ENCODE measurements at regions not wholly inside any gene's neighbourhood (a gene's known extent, or its start where the extent isn't known, plus 50 kb on each side); places are given as distances from the start of the nearest gene placed in this dataset.

DNA sequence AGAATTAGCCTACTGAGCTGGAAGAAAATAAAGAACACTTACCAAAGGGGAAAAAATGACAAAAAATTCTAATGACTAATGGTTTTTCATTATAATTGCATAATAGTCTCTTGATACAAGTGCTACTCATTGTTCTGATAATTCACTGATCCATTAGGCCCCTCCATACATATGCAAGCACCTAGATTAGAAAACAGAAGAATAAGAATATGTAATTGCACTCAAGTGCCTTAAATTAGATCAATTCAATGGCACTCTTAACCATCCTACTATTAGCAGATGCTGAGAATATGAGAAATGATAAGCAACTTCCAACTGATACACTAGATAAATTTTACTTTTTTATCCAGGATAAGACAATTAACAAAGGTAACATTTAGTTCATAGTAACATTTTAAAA lies 440.9 kb upstream of the C9orf72 start:
- Histone ChIP-seq H3K27me3 (replicated peaks; ENCODE audit: insufficient read depth) (no peaks in the 10 kb centered on the region), H3K9me3 (no peaks in the 10 kb centered on the region), H3K27ac (no peak overlapping the region), H3K36me3 (no peaks in the 10 kb centered on the region), H3K4me3 (no peak overlapping the region), H3K4me1 (replicated peaks) (no peaks in the 10 kb centered on the region)
- DNase-seq (ENCODE audit: low spot score), result no peak
- TF ChIP-seq CTCF (IDR thresholded peaks at IDR 0.05), result no peak
- TF ChIP-seq POLR2A (IDR thresholded peaks at IDR 0.05), result no peak
- TF ChIP-seq POLR2AphosphoS5 (IDR thresholded peaks at IDR 0.05), result no peak
- intact Hi-C loops (cut with DNase I), result loop anchor here (10.0 kb wide), 1 partner anchor 69 kb away; no protein-coding TSS in a partner anchor

- Histone ChIP-seq H3K27me3 (replicated peaks; ENCODE audit: insufficient read depth) (no peaks in the 10 kb centered on the region), H3K4me1 (replicated peaks) (no peaks in the 10 kb centered on the region), H3K36me3 (no peaks in the 10 kb centered on the region), H3K4me3 (no peak overlapping the region), H3K27ac (no peak overlapping the region), H3K9me3 (no peaks in the 10 kb centered on the region)
- intact Hi-C loops (cut with DNase I), result no loop called here
- DNase-seq (ENCODE audit: low spot score), result no peak
- 64% methylated on average over 6 of the region's 6 CpGs for WGBS
- no peak for TF ChIP-seq POLR2AphosphoS5 (IDR thresholded peaks at IDR 0.05)
- TF ChIP-seq POLR2A (IDR thresholded peaks at IDR 0.05), result no peak
- no peak for TF ChIP-seq CTCF (IDR thresholded peaks at IDR 0.05)
Measured at GRCh38 chr9:28024676-28025075, 451.4 kb upstream of the C9orf72 start.

DNA sequence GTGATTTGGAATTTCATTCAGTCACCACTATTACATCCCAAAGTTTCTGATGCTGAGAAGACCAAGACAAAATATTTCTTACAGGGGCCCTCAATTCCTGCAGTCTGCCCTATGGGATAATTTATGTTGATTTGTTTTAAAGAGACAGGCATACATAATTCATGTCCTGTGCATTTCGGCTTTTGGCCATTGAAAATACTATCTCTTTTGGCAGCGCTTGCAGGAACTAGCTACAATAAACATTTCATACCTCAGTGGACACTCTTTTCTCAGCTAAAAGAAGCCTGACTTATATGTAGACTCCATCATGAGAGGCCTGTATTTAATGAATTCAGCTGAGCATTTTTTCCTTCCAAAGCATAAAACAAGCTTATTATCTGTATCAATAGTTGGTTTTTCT lies 451.9 kb upstream of the C9orf72 start:
- H3K4me1 ChIP-seq (replicated peaks), result no peaks in the 10 kb centered on the region
- WGBS, result 57% methylated on average over 2 of the region's 2 CpGs
- intact Hi-C loops (cut with DNase I), result no loop called here
- H3K4me3 ChIP-seq, result no peak overlapping the region
- DNase-seq (ENCODE audit: low spot score), result no peak
- no peak overlapping the region for H3K27ac ChIP-seq
- H3K9me3 ChIP-seq, result no peaks in the 10 kb centered on the region
- TF ChIP-seq CTCF (IDR thresholded peaks at IDR 0.05) (no peak), POLR2AphosphoS5 (IDR thresholded peaks at IDR 0.05) (no peak), POLR2A (IDR thresholded peaks at IDR 0.05) (no peak)
- H3K27me3 ChIP-seq (replicated peaks; ENCODE audit: insufficient read depth), result no peaks in the 10 kb centered on the region
- H3K36me3 ChIP-seq, result no peaks in the 10 kb centered on the region

GRCh38 chr9:28031521-28032267 lies 458.4 kb upstream of the C9orf72 start:
- H3K27ac ChIP-seq, result no peak overlapping the region
- intact Hi-C loops (cut with DNase I), result no loop called here
- H3K36me3 ChIP-seq, result no peaks in the 10 kb centered on the region
- WGBS, result 83% methylated on average over 5 of the region's 5 CpGs
- H3K4me1 ChIP-seq (replicated peaks), result no peaks in the 10 kb centered on the region
- TF ChIP-seq POLR2AphosphoS5 (IDR thresholded peaks at IDR 0.05), result no peak
- TF ChIP-seq POLR2A (IDR thresholded peaks at IDR 0.05), result no peak
- TF ChIP-seq CTCF (IDR thresholded peaks at IDR 0.05), result no peak
- DNase-seq (ENCODE audit: low spot score), result no peak
- no peak overlapping the region for H3K4me3 ChIP-seq
- H3K27me3 ChIP-seq (replicated peaks; ENCODE audit: insufficient read depth), result no peaks in the 10 kb centered on the region
- no peaks in the 10 kb centered on the region for H3K9me3 ChIP-seq

- H3K27ac ChIP-seq, result no peak overlapping the region
- intact Hi-C loops (cut with DNase I), result no loop called here
- no peaks in the 10 kb centered on the region for H3K9me3 ChIP-seq
- TF ChIP-seq POLR2A (IDR thresholded peaks at IDR 0.05) (no peak), CTCF (IDR thresholded peaks at IDR 0.05) (no peak), POLR2AphosphoS5 (IDR thresholded peaks at IDR 0.05) (no peak)
- H3K4me1 ChIP-seq (replicated peaks), result no peaks in the 10 kb centered on the region
- no peak overlapping the region for H3K4me3 ChIP-seq
- H3K27me3 ChIP-seq (replicated peaks; ENCODE audit: insufficient read depth), result no peaks in the 10 kb centered on the region
- H3K36me3 ChIP-seq, result no peaks in the 10 kb centered on the region
- no peak for DNase-seq (ENCODE audit: low spot score)
- WGBS, result 93% methylated on average over 2 of the region's 2 CpGs
Measured at GRCh38 chr9:28032268-28032590, 458.9 kb upstream of the C9orf72 start.

All from prostate gland (tissue), 2 donors.